ENCODE measurements at regions not wholly inside any gene's neighbourhood (a gene's known extent, or its start where the extent isn't known, plus 50 kb on each side); places are given as distances from the start of the nearest gene placed in this dataset.

DNA sequence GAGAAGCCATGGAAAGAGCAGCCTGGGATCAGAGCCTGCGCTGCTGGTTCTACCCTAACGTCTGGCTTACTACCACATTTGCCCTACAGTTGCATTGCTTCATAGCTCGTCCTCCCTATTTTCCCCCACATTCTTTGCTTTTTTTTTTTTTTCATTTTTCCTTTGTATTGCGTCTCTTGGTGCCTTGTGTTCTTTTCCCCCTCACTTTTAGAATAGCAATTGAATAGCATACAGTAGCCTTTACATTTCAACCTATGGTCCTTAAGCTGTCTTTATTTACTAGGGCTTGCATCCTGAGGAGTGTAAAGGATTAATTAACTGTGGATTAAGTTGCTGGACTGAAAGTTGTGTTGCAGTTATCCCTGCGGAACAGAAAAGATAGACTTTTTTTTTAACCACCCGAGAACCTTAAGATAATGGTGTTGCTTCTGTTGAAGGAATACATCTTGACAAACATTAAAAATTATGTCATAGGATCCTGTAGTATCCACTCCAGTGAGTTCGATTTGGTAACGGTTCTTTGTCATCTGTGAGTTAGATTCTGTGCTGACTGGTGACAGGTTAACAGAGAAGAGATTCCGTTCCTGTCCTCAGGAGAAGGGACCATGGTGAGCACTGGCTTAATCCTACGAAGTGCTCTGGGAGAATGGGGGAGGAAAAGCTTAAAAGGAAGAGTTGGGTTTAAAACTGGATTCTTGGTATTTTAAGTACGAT lies 417.4 kb upstream of the NAALADL2 start:
- peaks cover 16% of the 10 kb centered on the region for H3K4me1 ChIP-seq (ENCODE audit: insufficient read depth, poor library complexity, severe bottlenecking)
- no peaks in the 10 kb centered on the region for H3K36me3 ChIP-seq (ENCODE audit: low read depth)
- H3K4me3 ChIP-seq (ENCODE audit: severe bottlenecking) = peak overlapping the region; percentile 97
- peak overlapping the region; percentile 90 for H3K27ac ChIP-seq (ENCODE audit: poor library complexity, severe bottlenecking)
- DNase-seq (ENCODE audit: low spot score) = no peak
- no peaks in the 10 kb centered on the region for H3K9me3 ChIP-seq (ENCODE audit: severe bottlenecking)
- TF ChIP-seq, protein P1, sequence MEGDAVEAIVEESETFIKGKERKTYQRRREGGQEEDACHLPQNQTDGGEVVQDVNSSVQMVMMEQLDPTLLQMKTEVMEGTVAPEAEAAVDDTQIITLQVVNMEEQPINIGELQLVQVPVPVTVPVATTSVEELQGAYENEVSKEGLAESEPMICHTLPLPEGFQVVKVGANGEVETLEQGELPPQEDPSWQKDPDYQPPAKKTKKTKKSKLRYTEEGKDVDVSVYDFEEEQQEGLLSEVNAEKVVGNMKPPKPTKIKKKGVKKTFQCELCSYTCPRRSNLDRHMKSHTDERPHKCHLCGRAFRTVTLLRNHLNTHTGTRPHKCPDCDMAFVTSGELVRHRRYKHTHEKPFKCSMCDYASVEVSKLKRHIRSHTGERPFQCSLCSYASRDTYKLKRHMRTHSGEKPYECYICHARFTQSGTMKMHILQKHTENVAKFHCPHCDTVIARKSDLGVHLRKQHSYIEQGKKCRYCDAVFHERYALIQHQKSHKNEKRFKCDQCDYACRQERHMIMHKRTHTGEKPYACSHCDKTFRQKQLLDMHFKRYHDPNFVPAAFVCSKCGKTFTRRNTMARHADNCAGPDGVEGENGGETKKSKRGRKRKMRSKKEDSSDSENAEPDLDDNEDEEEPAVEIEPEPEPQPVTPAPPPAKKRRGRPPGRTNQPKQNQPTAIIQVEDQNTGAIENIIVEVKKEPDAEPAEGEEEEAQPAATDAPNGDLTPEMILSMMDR (IDR thresholded peaks at IDR 0.05; ENCODE audit: poor library complexity, severe bottlenecking) = no peak
- H3K27me3 ChIP-seq (ENCODE audit: insufficient read depth, poor library complexity, severe bottlenecking) = no peaks in the 10 kb centered on the region
- no peak for ATAC-seq (ENCODE audit: low read depth)

DNA sequence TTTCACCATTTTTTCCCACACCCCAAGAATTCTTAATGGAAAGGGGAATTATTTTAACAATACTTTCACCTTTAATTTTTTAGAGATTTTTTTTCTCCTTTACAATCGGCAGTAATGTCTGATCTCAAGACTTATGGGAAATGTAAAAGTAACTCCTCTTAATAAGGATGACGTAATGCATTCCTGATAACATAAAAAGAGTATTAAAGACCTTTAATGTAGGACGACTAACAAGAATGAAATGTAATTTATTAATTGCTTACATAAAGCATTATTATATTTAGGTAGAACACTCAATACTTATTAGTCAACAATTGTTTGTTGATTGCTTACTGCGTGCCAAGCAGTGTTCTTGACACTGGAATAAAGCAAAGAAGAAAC lies 416.8 kb upstream of the NAALADL2 start:
- Histone ChIP-seq H3K4me3 (ENCODE audit: severe bottlenecking) (peak overlapping the region; percentile 97), H3K27me3 (ENCODE audit: insufficient read depth, poor library complexity, severe bottlenecking) (no peaks in the 10 kb centered on the region), H3K27ac (ENCODE audit: poor library complexity, severe bottlenecking) (peak overlapping the region; percentile 90), H3K36me3 (ENCODE audit: low read depth) (no peaks in the 10 kb centered on the region), H3K4me1 (ENCODE audit: insufficient read depth, poor library complexity, severe bottlenecking) (peaks cover 16% of the 10 kb centered on the region), H3K9me3 (ENCODE audit: severe bottlenecking) (no peaks in the 10 kb centered on the region)
- ATAC-seq (ENCODE audit: low read depth) (no peak), DNase-seq (ENCODE audit: low spot score) (no peak)
- TF ChIP-seq, protein P1 (IDR thresholded peaks at IDR 0.05; ENCODE audit: poor library complexity, severe bottlenecking) = no peak

DNA sequence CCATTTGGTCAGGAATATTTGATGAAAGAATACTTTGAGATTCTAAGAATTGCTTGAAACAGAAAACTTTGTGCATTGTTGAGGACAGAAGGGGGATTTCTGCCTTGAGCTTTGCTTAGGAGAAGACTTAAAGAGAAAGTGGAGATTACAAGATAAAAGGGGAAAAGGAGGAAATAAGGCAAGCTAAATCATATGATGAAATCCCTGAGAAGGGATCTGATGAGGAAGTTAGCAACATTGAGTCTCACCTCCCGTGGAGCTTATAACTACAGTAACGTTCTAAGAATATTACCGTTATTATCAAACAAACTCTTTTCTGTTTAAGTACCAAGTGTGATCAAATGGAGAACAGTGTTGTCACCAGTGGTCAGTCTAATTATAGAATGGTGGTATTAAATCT lies 414.7 kb upstream of the NAALADL2 start:
- TF ChIP-seq, protein P1 (IDR thresholded peaks at IDR 0.05; ENCODE audit: poor library complexity, severe bottlenecking) = no peak
- no peak overlapping the region for H3K4me3 ChIP-seq (ENCODE audit: severe bottlenecking)
- H3K4me1 ChIP-seq (ENCODE audit: insufficient read depth, poor library complexity, severe bottlenecking) = peaks cover 9% of the 10 kb centered on the region
- ATAC-seq (ENCODE audit: low read depth) (no peak), DNase-seq (ENCODE audit: low spot score) (no peak)
- H3K27ac ChIP-seq (ENCODE audit: poor library complexity, severe bottlenecking) = no peak overlapping the region
- no peaks in the 10 kb centered on the region for H3K36me3 ChIP-seq (ENCODE audit: low read depth)
- no peaks in the 10 kb centered on the region for H3K27me3 ChIP-seq (ENCODE audit: insufficient read depth, poor library complexity, severe bottlenecking)
- H3K9me3 ChIP-seq (ENCODE audit: severe bottlenecking) = no peaks in the 10 kb centered on the region

DNA sequence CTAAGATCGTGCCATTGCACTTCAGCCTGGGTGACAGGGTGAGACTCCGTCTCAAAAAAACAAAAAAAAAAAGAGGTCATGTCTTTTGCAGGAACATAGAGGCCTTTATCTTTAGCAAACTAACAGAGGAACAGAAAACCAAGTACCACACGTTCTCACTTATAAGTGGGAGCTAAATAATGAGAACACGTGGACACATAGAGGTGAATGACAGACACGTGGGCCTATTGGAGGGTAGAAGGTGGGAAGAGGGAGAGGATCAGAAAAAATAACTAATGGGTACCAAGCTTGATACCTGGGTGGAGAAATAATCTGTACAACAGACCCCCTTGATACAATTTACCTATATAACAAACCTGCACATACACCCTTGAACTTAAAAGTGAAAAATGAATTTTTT lies 401.4 kb upstream of the NAALADL2 start:
- TF ChIP-seq, protein P1 (IDR thresholded peaks at IDR 0.05; ENCODE audit: poor library complexity, severe bottlenecking) = no peak
- H3K4me3 ChIP-seq (ENCODE audit: severe bottlenecking) = no peak overlapping the region
- ATAC-seq (ENCODE audit: low read depth) (no peak), DNase-seq (ENCODE audit: low spot score) (no peak)
- no peak overlapping the region for H3K27ac ChIP-seq (ENCODE audit: poor library complexity, severe bottlenecking)
- no peaks in the 10 kb centered on the region for H3K36me3 ChIP-seq (ENCODE audit: low read depth)
- no peaks in the 10 kb centered on the region for H3K9me3 ChIP-seq (ENCODE audit: severe bottlenecking)
- H3K4me1 ChIP-seq (ENCODE audit: insufficient read depth, poor library complexity, severe bottlenecking) = no peaks in the 10 kb centered on the region
- H3K27me3 ChIP-seq (ENCODE audit: insufficient read depth, poor library complexity, severe bottlenecking) = no peaks in the 10 kb centered on the region

- Histone ChIP-seq H3K9me3 (ENCODE audit: severe bottlenecking) (no peaks in the 10 kb centered on the region), H3K27ac (ENCODE audit: poor library complexity, severe bottlenecking) (no peak overlapping the region), H3K4me1 (ENCODE audit: insufficient read depth, poor library complexity, severe bottlenecking) (no peaks in the 10 kb centered on the region), H3K27me3 (ENCODE audit: insufficient read depth, poor library complexity, severe bottlenecking) (no peaks in the 10 kb centered on the region), H3K36me3 (ENCODE audit: low read depth) (no peaks in the 10 kb centered on the region), H3K4me3 (ENCODE audit: severe bottlenecking) (no peak overlapping the region)
- DNase-seq (ENCODE audit: low spot score) = no peak
- ATAC-seq (ENCODE audit: low read depth) = no peak
- TF ChIP-seq, protein P1 (IDR thresholded peaks at IDR 0.05; ENCODE audit: poor library complexity, severe bottlenecking) = no peak
These were observed 398.3 kb upstream of the NAALADL2 start for GRCh38 chr3:174460831-174461230.

All from RWPE2 (cell line).